ENCODE measurements at regions not wholly inside any gene's neighbourhood (a gene's known extent, or its start where the extent isn't known, plus 50 kb on each side); places are given as distances from the start of the nearest gene placed in this dataset.
"Not testable (repeated sequence)": the region's sequence is repeated elsewhere in the genome, so short reads cannot be mapped to it uniquely, and the experiment has no call there.

GRCh38 chr1:21385022-21385421 lies 54.9 kb upstream of the NBPF3 start:
- no peak for DNase-seq

GRCh38 chr1:21384620-21385019 lies 55.3 kb upstream of the NBPF3 start:
- peak in 6 of 56 donors; percentile 3 to 25 (median 5) for DNase-seq

- no peak for DNase-seq
Measured at GRCh38 chr1:21383785-21384401, 56.0 kb upstream of the NBPF3 start.

- no peak for DNase-seq
Measured at GRCh38 chr1:21381354-21381753, 58.6 kb upstream of the NBPF3 start.

GRCh38 chr1:21380147-21380546 lies 59.8 kb upstream of the NBPF3 start:
- DNase-seq: not testable (repeated sequence)

GRCh38 chr1:21379571-21379970 lies 60.4 kb upstream of the NBPF3 start:
- no peak for DNase-seq

GRCh38 chr1:21378705-21379494 lies 61.0 kb upstream of the NBPF3 start:
- DNase-seq: no peak

- no peak for DNase-seq
Measured at GRCh38 chr1:21372383-21372782, 67.6 kb upstream of the NBPF3 start.

GRCh38 chr1:21369905-21370304 lies 70.0 kb upstream of the NBPF3 start:
- DNase-seq: no peak

- peak in 53 of 56 donors; percentile 17 to 85 (median 56) for DNase-seq
Measured at GRCh38 chr1:21368515-21369289, 71.2 kb upstream of the NBPF3 start.

- not testable (repeated sequence) for DNase-seq
Measured at GRCh38 chr1:21367973-21368514, 71.9 kb upstream of the NBPF3 start.

- DNase-seq: no peak
Measured at GRCh38 chr1:21366288-21366687, 73.6 kb upstream of the NBPF3 start.

GRCh38 chr1:21365036-21365435 lies 74.8 kb upstream of the ECE1 start:
- DNase-seq: no peak

- peak in 31 of 56 donors; percentile 8 to 76 (median 38) for DNase-seq
Measured at GRCh38 chr1:21362096-21362495, 71.8 kb upstream of the ECE1 start.

GRCh38 chr1:21361506-21361905 lies 71.2 kb upstream of the ECE1 start:
- DNase-seq: peak in 16 of 56 donors; percentile 15 to 44 (median 32)

GRCh38 chr1:21357161-21357560 lies 66.9 kb upstream of the ECE1 start:
- DNase-seq: no peak

- DNase-seq: no peak
Measured at GRCh38 chr1:21355956-21356355, 65.7 kb upstream of the ECE1 start.

GRCh38 chr1:21352586-21352985 lies 62.3 kb upstream of the ECE1 start:
- no peak for DNase-seq

GRCh38 chr1:21351901-21352300 lies 61.6 kb upstream of the ECE1 start:
- DNase-seq: no peak

- DNase-seq: no peak
Measured at GRCh38 chr1:21350202-21350885, 60.1 kb upstream of the ECE1 start.

GRCh38 chr1:21349693-21350092 lies 59.4 kb upstream of the ECE1 start:
- no peak for DNase-seq
